ENCODE measurements at regions not wholly inside any gene's neighbourhood (a gene's known extent, or its start where the extent isn't known, plus 50 kb on each side); places are given as distances from the start of the nearest gene placed in this dataset.

DNA sequence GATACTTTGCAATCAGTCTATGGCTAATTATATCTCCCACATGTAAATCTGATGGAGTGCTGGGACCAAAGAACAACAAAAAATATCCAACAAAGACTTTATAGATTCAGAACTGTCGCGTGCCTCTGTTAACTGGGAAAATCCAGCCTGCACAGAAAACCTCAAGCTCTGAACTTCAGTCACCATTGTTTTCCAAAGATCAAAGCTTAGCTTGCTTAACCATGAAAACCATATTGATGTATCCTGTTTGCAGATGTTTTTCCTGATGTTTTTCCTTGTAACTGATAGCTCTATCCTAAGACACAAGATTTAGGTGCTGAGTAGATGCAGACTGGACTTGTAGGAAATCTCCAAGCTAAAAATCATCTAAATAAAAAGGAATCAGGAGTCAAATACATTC is 163.7 kb downstream of the GXYLT1 start:
- DNase-seq: no peak

DNA sequence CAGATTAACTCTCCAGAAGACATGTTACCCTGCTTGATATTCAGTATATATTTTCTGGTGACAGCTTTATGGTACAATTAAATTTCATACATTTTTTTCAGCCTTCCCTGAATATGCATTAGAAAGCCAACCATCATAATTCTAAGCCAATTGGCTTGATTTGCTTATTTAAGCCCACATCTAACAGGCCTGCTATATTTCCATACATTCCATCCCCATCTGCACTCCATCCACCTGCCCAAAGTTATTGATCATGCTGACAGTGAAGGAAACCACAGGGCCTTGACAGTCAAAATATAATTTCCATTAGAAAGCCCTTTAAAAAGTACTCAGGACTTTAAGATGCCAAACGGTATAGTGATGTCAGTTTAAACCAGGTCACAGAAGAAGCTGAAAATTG is 164.3 kb downstream of the GXYLT1 start:
- no peak for DNase-seq

DNA sequence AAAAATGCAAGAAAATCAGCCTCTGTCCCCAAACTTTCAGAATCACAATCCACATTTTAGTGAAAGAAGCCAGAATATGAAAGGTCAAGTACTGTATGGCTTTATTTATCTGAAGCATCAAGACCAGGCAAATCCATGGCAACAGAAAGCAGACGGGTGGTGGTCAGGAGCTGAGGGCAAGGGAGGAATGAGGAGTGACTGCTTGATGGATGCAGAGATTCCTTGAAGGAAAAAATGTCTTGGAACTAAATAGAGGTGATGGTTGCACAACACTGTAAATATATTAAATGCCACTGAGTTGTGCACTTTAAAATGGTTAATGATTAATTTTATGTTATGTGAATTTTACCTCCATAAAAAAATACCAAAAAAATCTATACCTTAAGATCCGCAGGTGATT is 165.1 kb downstream of the GXYLT1 start:
- DNase-seq: no peak

DNA sequence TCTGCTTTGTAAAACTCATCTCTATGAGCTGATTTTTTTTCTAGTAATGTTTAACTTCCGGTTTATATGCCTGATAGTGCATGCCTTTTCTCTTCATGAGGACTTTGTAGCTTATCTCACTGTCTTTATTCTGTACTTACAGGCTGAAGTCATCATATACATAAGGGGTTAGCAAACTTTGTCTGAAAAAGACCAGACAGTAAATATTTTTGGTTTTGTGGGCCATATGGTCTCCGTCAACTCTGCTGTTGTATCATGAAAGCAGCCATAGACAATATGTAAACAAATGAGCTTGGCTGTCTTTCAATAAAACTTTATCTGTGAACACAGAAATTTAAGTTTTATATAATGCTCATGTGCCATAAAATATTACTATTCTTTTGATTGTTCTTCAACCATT is 172.1 kb downstream of the GXYLT1 start:
- DNase-seq: no peak

DNA sequence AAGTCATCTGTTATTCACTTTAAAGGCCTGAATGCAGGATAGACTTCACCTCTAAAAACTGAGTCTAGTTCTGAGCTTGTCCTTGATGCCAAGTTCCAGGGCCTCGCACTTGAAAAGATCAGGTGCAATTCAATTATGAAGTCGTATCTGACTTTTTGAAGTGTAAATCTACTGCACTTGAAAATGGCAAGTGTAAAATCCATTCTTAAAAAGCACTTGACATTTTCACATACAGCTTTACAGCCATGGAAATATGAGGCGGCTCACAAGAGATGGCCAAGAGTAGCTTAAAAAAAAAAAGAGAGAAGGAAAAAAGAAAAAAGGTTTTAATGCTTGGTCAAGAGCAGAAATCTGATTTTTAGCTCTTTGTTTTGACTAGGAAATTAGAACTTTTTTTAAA is 172.5 kb downstream of the GXYLT1 start:
- DNase-seq: no peak

DNA sequence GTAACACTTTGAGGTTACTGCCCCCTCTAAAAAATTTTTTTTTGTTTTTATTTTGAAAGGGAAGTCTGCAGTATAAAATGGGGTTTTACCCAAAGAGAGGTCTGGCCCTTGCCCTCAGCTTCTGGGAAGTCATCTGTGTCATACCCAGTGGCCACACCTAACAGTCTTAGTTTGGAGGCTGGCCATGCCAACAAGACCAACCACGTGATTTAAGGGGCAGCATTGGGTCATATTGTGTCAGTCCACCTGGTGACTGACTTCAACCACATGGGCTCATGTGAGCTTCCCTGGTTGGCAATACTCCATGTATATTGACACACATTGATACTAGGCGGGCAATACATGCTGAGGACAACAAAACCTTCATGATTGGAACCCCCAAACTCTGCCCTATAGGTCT is 173.9 kb downstream of the GXYLT1 start:
- DNase-seq: no peak

DNA sequence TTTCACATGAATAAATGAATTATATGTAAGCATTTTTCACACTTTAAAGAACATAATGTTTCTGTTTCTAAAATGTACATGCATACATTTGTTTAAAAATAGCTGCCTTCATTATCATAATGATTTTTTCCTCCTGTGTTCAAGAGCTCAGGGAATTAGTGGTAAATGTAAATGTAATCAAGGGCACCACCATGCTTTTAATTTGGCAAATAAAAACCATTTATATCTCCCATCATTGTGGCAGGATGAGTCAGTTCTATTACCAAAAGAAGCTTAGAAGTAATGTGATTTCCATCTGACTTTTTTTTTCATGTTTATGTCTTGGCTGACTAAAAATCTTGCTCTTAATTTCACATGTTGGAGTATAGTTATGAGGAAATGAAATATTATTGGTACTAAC is 176.1 kb downstream of the GXYLT1 start:
- no peak for DNase-seq

DNA sequence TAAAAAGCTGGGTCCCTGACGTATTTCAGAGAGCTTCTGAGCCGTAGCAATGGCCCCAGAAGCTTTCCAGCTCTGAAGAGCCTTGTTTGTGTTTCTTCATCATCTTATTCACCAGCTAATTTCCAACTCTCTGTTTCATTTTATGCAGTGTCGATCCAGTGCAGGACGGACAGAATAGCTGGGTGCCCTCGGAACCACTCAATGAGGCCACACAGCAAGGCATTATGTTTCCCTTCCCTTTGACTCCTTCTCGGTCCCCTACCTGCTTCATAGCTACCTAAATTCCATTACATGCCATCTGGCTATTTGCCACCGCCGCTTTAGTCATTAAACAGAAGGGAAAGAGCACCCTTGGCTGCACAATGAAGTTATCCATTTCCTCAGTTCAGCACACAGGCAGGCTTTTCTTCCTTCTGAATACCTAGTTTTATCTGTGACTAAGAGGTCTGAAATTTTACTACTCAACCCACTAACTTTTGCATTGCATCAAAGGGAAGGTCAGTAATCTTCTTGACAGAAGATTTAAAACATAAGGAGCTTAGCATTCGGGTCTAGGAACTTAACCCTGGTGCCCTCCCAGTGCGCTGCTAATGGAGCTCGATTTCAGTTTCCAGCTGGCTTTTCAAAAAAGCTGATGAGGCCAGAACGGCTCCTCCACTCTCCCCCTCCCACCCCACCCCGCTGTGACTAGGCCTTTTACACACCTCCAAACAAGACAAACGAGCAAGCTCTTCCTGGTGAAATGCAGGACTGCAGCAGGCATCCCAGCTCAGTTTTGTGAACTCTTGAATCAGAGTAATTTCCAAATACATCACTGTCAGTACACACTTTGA is 176.8 kb downstream of the GXYLT1 start:
- no peak for DNase-seq

DNA sequence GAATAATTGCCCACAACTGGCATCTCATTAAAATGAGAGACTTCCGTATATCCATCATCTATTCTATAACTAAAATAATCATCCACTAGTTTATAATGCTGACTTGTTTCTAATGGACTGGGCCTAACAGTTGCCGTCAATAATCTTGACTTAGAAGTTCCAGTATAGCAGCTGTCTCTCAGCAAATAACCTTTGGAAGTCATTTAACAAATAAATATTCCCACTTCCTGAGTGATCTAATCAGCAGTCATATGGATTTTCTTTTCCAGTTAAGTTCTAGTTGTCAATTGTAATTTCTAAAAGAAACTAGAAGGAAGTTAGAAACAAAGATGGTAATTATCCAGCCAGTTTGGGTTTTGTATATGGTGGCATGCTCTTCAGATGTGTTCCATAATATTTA is 177.8 kb downstream of the GXYLT1 start:
- no peak for DNase-seq

DNA sequence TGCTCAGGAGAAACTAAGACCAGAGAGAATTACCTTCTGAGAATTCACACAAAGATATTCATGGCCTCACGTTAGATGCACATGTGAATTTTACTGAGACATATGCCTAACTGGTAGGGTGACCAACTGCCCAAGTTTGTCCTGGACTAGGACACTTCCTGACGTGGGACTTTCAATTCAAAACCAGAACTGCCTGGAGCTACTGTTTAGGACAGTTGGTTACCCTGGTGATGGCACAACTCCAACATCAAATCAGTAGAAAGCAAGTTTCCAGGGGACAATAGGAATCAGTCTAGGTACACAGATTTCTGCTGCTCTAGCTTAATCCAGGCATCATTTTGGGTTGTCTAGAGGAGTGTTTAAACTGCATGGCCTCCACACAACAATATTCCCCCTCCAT is 178.7 kb downstream of the GXYLT1 start:
- no peak for DNase-seq

DNA sequence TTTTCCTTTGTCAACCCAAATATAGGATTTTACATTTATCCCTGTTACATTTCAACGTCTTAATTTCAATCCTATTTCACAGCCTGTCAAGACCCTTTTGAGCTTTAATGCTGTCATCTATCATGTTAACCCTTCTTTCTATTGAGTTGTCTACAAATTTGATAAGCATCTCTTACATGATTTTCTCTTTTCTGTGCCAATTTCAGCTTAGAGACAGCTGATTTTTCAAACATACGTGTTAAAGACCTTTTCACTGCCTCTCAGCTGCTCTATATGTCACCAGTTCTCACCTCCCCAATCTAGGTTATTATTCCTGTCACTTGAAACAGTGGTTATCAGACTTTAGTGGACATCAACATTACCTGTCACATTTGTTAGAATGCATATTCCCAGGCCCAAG is 181.3 kb downstream of the GXYLT1 start:
- DNase-seq: no peak

DNA sequence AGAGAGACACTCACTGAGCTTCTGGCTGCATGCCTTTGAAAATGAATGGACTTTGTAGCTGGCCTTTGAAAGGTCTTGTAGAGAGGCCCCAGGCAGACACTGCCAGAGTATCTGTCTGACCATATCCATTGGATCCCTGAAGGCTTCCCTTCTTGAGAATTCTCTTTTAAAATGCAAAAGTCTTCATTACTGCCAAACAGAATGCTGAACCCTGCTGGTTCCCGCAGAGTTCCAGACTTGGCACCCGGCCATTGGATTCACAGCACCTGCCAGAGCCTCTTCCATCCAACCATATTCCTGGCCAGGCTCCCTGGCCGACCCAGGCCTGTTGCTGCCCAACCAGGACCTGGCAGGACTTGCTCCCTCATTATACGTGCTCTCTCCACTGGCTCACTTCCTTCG is 182.5 kb downstream of the GXYLT1 start:
- DNase-seq: no peak

DNA sequence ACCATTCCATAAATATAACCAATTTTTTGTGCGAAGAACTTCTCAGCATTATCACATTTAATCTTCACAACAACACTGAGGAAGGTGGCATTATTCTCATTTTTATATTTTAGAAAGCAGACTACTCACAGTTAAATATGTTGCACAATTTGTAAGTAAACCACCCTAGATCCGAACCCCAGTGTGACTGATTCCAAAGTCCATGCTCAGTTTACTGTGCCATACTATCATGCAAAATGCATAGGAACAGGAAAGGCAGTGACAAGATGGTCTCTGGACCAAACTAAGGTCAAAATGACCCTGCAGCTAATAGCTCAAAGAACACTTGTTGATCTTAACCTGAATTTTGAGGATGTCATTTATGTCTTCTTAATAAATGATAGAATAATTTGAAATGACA is 185.4 kb downstream of the GXYLT1 start:
- DNase-seq: no peak

DNA sequence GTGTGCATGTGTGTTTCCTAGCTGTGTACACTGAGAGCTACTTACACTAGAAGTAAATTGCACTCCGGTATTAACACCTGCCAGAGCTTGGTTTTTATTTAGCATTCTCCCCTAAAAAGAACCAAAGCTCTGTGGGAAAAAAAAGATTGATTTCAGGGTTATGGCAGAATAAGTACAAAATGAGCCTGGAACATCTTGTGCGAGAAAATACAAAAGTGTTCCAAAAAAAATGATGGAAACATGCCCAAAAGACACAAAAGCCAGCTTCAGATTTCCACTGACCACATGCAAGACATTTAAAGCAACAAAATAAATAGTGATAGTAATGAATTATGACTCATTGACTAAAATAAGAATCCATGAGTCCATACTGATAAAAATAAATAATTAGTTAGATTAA is 188.3 kb downstream of the GXYLT1 start:
- no peak for DNase-seq

DNA sequence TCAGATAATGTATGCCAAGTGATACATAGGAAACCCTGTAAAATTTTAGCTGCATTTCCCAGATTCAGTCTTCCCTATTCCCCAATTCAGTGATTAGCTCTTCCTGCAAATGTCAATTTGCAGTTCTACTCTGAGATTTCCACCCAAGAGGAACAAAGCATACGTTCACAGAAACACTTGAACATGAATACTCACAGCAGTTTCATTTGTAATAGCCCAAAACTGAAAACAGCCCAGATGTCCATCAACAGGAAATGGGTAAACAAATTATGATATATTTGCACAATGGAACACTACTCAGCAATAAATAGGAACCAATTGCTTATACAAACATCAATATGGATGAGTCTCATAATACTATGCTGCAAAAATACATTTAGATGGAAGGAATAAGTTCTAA is 194.2 kb downstream of the GXYLT1 start:
- DNase-seq: no peak

DNA sequence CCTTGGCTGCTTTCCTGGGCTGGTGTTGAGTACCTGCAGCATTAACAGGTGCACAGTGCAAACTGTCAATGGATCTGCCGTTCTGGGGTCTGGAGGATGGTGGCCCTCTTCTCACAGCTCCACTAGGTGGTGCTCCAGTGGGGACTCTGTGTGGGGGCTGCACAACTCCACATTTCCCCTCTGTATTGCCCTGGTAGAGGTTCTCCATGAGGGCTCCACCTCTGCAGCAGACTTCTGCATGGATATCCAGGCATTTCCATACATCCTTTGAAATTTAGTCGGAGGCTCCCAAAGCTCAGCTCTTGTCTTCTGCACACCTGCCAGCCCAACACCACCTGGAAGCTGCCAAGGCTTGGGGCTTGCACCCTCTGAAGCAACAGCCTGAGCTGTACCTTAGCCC is 198.6 kb downstream of the GXYLT1 start:
- DNase-seq: no peak

DNA sequence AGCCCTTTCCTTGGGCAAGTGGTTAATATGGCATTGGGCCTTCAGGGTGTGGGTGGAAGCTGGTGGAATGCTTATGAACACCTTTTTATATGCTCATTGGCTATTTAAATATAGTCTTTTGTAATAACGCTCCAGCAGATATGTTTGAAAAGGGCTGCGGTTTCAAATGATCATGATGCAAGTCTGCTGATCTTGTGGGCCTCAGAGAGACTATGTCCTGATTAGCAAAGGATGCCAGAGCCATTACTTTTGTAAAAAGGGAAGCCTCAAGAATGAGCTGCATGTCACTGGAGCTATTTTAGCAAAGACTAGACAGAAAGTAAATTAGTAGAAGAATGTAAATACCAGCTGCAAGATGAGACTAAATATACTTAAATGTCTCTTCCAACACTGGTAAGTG is 200.5 kb downstream of the GXYLT1 start:
- DNase-seq: no peak

DNA sequence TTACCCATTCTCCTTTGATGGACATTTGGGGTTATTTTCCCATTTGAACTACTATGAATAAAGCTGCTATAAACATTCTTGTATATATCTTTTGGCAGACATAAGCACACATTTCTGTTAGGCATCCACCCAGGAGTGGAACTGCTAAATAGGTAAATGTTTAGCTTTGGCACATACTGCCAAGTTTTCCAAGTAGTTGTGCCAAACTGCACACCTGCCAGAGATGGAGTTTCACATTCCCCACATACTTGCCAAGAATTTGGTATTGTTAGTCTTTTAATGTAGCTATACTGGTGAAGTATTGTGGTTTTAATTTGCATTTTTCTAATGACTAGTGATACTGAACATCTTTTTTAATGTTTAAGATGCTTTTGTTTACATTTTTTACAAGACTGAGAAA is 201.0 kb downstream of the GXYLT1 start:
- no peak for DNase-seq

DNA sequence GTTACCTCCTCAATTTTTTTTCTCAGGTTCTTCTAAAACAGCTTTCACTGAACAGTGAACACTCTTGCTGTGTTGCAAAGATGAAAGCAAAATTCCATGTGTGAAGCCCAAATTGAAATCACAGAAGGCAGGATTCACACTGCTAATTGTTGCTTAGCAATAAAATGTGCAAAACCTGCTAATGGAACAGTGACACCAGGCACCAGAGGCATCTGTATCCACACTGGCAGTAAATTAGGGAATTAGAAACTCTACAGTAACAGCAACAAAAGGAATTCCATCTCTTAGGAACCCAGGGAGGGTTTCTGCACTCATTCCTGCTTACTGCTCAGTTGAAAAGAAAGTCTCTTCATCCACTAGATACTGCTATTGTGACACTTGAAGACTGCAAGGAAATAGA is 202.3 kb downstream of the GXYLT1 start:
- no peak for DNase-seq

DNA sequence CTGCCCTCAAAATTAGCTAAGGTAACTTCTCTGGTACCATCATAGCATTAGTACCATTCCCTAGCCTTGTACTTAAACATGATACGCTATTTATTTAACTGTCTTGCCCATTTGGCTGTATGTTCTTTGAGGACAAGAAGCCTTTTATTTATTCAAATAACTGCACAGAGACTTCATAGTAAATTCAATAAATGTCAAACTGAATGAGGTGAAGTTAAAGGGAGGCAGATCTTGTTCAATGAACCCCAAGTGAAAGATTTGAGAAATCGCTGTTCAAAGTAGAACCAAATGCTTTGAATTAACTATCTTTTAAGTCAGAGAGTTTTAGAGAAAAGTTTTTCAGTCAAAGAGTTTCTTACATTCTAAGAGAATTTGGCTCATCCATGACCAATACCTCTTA is 203.6 kb downstream of the GXYLT1 start:
- no peak for DNase-seq

DNA sequence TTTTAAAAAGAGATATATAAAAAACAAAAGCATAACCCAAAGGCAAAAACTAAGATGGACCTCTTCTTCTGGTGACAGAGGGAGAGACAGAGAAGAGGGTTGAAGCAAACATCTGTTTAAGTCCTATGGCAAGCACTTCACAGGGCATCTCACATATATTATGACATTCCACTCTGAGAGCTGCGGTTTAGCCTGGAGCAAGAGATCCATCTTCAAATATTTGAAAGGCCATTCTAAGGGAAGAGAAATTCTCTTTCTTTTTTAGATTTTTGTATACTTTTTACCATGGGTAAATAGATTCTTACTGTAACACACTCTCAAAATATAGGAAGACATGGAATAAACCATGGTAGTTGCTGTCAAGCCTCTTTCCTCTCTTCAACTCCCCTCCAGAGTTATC is 204.1 kb downstream of the GXYLT1 start:
- DNase-seq: no peak

DNA sequence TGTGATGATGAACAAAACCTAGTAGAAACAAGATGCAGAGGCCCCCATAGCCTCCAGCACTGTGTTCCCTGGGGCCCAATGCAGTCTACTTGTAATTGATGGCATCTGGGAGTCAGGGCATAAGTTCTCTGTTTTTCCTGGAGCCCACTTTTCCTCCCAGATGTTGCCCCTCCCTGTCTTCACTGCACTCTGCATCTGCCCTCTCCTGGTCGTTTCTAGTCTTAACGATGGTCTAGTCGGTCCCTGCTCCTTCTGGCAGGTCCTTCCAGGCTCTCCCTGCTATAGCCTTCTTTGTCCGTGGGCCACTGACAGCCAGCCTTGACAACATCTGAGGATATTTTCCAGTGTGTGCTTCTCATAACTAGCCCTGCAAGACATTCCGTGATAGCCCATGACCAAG is 208.3 kb downstream of the GXYLT1 start:
- DNase-seq: no peak

DNA sequence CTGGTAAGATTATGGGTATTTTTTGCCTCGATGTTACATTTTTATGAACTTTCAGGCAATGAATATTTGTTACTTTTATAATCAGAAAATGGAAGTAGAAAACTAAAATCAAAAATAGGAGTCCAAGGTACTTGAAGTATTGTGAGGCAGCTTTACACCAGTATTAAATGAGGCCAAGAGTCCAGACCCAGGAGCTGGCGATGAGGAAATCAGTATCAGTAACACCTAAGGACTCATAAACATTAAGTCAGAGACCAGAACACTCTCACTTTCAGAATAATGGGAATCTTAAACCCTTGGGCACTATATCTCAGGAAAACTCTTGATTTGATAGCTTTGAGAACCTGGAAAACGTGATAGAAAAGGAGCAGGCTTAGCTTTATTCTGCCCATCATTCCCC is 208.8 kb downstream of the GXYLT1 start:
- no peak for DNase-seq

DNA sequence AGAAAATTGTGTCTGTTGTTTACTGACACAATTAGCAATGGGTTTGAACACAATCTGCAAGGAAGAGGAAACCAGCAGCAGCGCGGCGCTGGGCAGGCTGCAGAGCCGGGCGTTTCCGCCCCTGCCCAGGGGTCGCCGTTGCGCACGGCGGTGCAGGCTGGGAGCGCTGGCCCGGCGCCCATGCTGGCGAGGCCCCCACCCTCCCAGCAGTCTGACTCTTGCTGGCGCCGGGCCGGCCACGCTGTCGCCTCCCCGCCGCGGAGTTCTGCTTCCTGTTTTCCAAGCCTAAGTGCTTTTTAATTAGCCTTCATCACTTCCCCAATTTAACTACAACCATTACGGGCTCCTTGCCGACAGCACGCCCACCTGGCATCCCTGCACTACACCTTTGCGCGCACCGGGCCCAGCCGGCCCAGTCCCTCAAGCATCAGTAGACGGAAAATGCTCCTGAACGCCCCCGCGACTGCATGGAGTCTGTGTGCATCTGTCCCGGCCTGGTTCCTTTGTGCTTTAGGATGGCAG is 212.1 kb downstream of the GXYLT1 start:
- peak; percentile 18 for DNase-seq

DNA sequence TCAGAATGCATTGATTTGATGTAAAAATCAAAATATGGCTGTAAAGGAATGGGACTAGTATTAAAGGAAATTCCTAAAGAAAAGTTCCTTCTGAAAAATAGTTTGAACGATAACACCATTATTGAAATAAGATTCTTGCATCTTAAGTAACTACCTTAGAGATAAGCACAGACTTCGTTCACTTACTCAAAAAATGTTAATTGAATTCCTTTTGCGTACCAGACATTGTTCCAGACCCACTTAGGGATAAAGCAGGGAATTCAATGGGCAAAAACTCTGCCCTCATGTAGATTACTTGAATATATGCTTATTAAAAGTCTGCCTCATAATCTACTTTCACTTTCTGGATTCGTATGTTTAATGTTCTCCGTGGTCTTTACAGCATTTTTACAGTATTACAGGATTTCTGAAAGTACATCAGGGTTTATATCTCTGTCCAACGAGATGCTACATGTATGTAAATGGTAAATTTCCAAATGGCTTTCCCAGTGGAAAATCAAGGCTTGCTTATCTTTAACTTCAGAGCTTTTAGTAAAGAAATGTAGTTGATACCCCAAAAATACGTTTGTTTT is 213.7 kb downstream of the GXYLT1 start:
- DNase-seq: no peak

Data from activated T-cell treated with anti-CD3 and anti-CD28 coated beads, Interleukin-2, amount 50 U/mL, for 1 hour (primary cell).